ENCODE measurements at regions not wholly inside any gene's neighbourhood (a gene's known extent, or its start where the extent isn't known, plus 50 kb on each side); places are given as distances from the start of the nearest gene placed in this dataset.

DNA sequence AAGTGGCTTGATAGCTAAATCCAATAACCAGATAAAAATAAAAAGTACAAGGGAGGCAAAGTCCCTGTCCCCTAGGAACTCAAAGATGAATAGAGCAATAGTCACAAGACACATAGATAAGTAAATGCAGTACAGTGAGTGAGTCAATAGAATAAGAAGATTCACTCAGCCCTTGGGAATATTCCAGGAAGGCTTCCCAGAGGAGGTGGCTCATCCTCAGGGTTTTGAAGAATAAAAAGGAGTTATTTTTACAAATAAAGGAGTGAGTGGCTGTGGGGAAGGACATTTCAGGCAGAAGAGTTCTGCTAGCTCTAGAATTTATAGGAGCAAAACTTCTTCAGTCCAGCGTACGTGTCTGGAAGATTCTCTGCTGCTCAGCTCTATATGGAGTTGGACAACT is 177.4 kb upstream of the SDK2 start:
- peaks cover 7% of the 10 kb centered on the region for H3K27me3 ChIP-seq (ENCODE audit: insufficient read depth, low read length)
- no peaks in the 10 kb centered on the region for H3K9me3 ChIP-seq (ENCODE audit: low read length)
- H2AFZ ChIP-seq (ENCODE audit: low read depth, low read length), result no peak overlapping the region
- no peaks in the 10 kb centered on the region for H3K4me1 ChIP-seq (ENCODE audit: insufficient read depth, low read length)
- no peak overlapping the region for H3K4me3 ChIP-seq (ENCODE audit: low read length)
- no peaks in the 10 kb centered on the region for H3K36me3 ChIP-seq (ENCODE audit: insufficient read depth, low read length)

DNA sequence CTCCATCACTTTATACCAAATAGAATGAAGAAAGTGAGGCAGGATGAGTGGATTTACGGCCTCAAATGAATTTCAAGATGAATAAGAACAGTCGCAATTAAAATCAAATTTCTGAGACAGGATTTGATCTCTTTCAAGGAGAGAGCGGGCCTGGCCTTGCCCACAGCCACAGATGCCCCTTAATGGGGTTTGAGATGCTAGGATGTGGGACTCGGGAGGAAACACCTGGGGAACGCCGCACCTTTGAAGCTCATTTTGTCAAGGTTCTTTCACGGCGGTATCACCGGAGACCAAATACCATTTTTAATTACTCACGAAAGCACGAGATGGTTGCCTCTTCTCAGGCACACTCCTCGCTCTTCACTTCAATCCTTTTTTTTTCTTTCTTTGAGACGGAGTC is 178.1 kb upstream of the SDK2 start:
- Histone ChIP-seq H3K27me3 (ENCODE audit: insufficient read depth, low read length) (peaks cover 7% of the 10 kb centered on the region), H3K4me3 (ENCODE audit: low read length) (no peak overlapping the region), H3K36me3 (ENCODE audit: insufficient read depth, low read length) (no peaks in the 10 kb centered on the region), H3K4me1 (ENCODE audit: insufficient read depth, low read length) (peaks cover under 1% of the 10 kb centered on the region), H2AFZ (ENCODE audit: low read depth, low read length) (no peak overlapping the region), H3K9me3 (ENCODE audit: low read length) (no peaks in the 10 kb centered on the region)

DNA sequence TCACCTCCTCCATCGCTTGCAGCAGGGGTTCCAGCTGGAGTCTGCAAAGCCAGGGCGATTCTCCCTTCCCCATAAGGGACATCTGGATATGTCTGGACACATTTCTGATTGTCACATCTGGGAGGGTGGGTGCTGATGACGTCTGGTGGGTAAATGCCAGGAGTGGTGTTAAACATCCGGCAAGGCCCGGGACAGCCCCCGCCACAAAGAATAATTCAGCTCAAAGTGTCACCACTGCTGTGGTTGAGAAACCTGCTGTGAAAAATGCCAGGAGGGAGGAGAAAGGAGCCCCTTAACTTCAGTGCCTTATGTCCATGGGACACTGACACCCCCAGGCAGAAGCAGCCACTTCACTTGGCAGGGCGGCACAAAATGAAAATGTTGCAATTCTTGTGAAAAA is 179.4 kb upstream of the SDK2 start:
- Histone ChIP-seq H3K4me3 (ENCODE audit: low read length) (no peak overlapping the region), H3K4me1 (ENCODE audit: insufficient read depth, low read length) (peaks cover 9% of the 10 kb centered on the region), H3K27me3 (ENCODE audit: insufficient read depth, low read length) (peaks cover 7% of the 10 kb centered on the region), H3K36me3 (ENCODE audit: insufficient read depth, low read length) (no peaks in the 10 kb centered on the region), H3K9me3 (ENCODE audit: low read length) (no peaks in the 10 kb centered on the region), H2AFZ (ENCODE audit: low read depth, low read length) (no peak overlapping the region)

DNA sequence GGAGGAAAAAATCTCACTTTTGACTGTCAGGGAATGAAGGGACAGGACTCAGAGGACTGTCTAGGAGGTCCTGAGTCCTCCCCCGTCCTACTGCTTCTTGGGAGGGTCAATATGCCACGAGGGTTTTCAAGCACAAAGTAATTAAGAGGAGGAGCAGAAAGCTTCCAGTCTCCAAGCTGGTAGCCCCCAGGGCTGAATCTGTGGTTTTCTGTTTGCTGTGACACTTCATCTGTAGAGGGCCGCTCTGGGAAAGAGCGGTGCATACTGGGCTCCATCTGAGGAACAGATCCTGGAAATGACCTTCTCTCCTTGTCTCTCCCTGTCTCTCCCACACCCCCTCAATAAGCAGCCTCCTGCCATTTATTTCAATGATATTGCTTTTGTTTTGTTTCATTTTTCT is 180.1 kb upstream of the SDK2 start:
- Histone ChIP-seq H3K4me1 (ENCODE audit: insufficient read depth, low read length) (peaks cover 9% of the 10 kb centered on the region), H3K36me3 (ENCODE audit: insufficient read depth, low read length) (no peaks in the 10 kb centered on the region), H2AFZ (ENCODE audit: low read depth, low read length) (no peak overlapping the region), H3K27me3 (ENCODE audit: insufficient read depth, low read length) (peaks cover 7% of the 10 kb centered on the region), H3K4me3 (ENCODE audit: low read length) (no peak overlapping the region), H3K9me3 (ENCODE audit: low read length) (no peaks in the 10 kb centered on the region)

DNA sequence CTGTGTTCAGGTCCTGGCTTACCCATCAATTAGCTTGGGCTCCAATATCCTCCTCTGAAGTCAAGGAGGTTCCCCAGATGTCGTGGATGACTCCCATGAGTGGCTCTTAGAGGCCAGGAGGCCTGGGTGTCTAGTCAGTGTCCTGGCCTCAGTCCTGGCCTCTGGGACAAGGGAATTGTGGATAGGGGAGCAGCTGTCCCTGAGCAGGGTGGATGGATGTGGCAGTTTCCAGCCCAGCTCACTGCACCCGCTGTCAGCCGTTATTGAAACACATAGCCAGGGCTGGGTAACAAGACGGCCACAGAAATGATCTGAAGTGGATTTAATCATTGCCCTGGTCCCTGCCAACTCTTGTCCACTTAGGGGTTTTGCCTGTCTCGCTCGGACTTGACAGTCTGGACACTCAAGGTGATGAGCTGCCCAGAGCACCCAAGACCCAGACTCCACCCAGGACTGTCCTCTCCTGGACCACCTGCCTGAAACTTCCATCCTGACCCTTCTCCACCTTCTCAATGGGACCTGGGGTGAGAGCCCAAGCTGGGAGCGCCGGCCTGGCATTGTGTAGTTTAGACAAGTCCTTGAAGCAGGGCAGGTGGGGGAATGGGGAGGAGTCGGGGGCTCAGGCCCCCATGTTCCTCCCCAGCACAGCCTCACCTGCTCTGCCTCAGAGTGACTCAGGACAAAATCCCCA is 182.1 kb upstream of the SDK2 start:
- no peaks in the 10 kb centered on the region for H3K27me3 ChIP-seq (ENCODE audit: insufficient read depth, low read length)
- H3K4me3 ChIP-seq (ENCODE audit: low read length), result no peak overlapping the region
- no peaks in the 10 kb centered on the region for H3K36me3 ChIP-seq (ENCODE audit: insufficient read depth, low read length)
- no peak overlapping the region for H2AFZ ChIP-seq (ENCODE audit: low read depth, low read length)
- H3K4me1 ChIP-seq (ENCODE audit: insufficient read depth, low read length), result peaks cover 9% of the 10 kb centered on the region
- H3K9me3 ChIP-seq (ENCODE audit: low read length), result no peaks in the 10 kb centered on the region

DNA sequence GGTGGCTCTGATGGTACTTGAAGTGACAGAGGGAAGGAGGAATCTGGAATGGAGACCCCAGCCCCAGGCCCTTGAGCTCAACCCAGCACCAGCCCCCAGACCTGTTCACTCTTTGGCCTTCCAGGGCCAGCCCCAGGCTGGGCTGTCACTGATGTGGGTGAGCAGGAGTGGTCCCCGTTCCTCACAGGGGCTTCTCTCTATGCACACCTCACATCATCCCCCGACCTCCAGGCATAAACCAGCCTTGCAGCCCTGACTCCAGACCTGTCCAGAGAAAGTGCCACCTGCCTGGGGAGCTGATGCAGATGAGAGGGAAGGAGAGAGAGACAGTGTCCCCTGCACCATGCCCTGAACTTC is 182.6 kb upstream of the SDK2 start:
- Histone ChIP-seq H3K27me3 (ENCODE audit: insufficient read depth, low read length) (no peaks in the 10 kb centered on the region), H3K9me3 (ENCODE audit: low read length) (no peaks in the 10 kb centered on the region), H3K4me3 (ENCODE audit: low read length) (no peak overlapping the region), H2AFZ (ENCODE audit: low read depth, low read length) (no peak overlapping the region), H3K4me1 (ENCODE audit: insufficient read depth, low read length) (peaks cover 9% of the 10 kb centered on the region), H3K36me3 (ENCODE audit: insufficient read depth, low read length) (no peaks in the 10 kb centered on the region)

DNA sequence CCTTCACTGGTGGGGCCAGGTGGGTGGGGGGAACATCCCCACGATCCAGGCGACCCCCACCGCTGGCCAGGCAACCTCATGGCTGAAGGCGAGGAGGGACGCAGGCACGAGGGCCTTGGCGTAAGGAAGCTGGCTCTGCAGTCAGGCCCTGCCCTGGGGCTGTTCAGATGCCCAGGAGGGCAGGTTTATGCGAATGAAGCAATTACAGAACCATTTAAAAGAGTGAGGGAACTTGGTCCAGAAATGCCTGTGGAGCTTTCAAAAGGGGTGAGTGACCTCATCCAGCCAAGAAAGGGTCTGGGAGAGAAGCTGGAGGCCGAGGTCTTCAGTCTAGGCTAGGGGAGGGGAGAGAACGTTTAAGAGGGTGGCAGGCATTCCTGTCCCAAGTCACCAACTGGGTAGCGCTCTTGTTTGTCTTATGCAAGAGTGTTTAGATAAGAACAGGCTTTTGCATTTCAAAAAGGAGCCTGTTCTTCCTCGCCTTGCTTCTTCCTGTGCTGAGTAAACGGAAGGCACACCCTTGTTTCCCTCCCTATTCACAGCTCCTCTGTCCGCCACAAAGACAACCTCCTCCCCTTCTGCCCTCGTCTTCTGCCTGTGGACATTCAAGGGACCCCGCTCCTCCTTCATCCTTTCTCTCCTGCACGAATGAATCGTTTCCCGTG is 183.5 kb upstream of the SDK2 start:
- Histone ChIP-seq H3K4me3 (ENCODE audit: low read length) (no peak overlapping the region), H3K9me3 (ENCODE audit: low read length) (no peaks in the 10 kb centered on the region), H3K27me3 (ENCODE audit: insufficient read depth, low read length) (no peaks in the 10 kb centered on the region), H3K36me3 (ENCODE audit: insufficient read depth, low read length) (no peaks in the 10 kb centered on the region), H2AFZ (ENCODE audit: low read depth, low read length) (peak overlapping the region; percentile 3), H3K4me1 (ENCODE audit: insufficient read depth, low read length) (peaks cover 9% of the 10 kb centered on the region)

DNA sequence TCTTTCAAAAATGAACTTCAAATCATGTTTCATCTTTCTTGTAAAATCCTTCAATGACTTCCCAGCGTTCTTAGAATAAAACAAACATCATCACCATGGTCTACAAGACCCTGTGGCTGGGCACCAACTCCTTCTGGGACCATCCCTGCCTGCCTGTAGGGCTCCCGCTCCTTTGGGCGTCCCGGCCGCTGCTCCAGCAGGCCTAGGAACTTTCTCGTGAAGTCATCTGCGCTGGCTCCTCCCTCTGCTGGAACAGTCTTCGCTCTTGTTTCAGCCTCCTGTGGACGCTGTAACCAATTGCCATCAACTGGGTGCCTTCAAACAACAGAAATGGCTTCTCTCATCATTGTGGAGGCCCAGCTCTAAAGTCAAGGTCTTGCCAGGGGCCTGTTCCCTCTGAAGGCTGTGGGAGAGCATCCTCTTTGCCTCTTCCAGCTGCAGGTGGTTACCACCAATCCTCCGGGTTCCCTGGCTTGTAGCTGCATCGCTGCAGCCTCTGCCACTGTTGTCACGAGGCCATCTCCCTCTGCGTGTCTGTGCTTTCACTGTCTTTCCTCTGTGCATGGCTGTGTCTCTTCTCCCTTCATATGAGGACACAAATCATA is 185.5 kb upstream of the SDK2 start:
- H3K4me1 ChIP-seq (ENCODE audit: insufficient read depth, low read length), result peaks cover 9% of the 10 kb centered on the region

DNA sequence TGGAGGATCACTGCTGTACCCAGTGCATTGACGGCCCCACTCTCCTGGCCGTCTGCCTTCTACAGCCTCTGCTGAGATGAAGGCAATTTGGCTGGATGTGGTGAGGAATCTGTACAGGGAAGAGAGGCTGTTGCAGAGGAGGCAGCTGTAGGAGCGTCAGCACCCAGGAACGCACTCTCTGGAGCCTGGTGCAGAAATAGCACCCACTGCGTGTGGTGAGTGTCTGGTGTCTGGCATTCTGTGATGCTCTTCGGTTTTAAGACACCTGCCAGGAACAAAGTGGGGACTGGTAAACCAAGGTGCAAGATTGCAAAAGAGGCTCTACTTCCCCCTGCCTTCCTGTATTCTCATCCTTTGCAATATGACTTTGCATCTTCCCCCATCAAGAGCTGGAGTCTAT is 187.5 kb upstream of the SDK2 start:
- Histone ChIP-seq H3K27me3 (ENCODE audit: insufficient read depth, low read length) (no peaks in the 10 kb centered on the region), H2AFZ (ENCODE audit: low read depth, low read length) (no peak overlapping the region)

More for the DNA sequence above, 185.5 kb upstream of the SDK2 start:
- Histone ChIP-seq H3K9me3 (ENCODE audit: low read length) (no peaks in the 10 kb centered on the region), H3K4me3 (ENCODE audit: low read length) (no peak overlapping the region), H3K27me3 (ENCODE audit: insufficient read depth, low read length) (no peaks in the 10 kb centered on the region), H2AFZ (ENCODE audit: low read depth, low read length) (no peak overlapping the region), H3K36me3 (ENCODE audit: insufficient read depth, low read length) (no peaks in the 10 kb centered on the region)

DNA sequence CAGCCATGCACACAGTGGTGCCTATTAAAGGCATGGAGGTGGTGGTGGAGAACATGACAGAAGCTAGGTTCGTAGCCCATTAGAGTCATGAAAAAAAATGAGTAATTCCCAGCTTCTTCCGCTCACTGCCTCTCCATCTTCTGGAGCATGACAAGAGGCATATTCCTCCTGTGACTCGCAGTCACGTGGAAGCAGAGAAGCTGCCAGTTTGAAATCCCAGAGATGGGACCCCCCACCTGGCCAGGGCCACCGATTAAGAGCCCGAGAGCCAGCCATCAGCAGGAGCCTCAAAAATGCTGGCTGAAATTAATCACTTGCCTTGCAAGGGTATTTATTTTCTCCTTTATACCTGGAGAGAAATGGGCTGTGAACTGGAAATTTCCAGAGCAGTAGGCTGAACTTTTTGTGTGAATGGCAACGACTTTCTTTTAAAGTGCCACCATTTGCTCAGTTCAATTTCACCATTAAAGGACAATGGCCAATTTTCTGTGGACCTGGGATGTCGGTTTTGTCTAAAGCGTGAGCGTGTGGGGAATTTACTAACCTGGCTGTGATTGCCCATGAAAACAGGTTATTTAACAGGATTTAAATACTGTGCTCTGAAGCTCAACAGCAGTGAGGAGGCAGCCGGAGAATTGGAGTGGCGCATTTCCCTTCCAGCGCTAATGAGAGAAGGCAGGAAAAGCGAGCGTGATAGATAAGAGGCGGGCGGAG is 189.7 kb upstream of the SDK2 start:
- Histone ChIP-seq H2AFZ (ENCODE audit: low read depth, low read length) (no peak overlapping the region), H3K4me1 (ENCODE audit: insufficient read depth, low read length) (no peaks in the 10 kb centered on the region), H3K27me3 (ENCODE audit: insufficient read depth, low read length) (no peaks in the 10 kb centered on the region)

More for the DNA sequence above, 187.5 kb upstream of the SDK2 start:
- no peaks in the 10 kb centered on the region for H3K9me3 ChIP-seq (ENCODE audit: low read length)
- peaks cover 9% of the 10 kb centered on the region for H3K4me1 ChIP-seq (ENCODE audit: insufficient read depth, low read length)
- no peaks in the 10 kb centered on the region for H3K36me3 ChIP-seq (ENCODE audit: insufficient read depth, low read length)
- no peak overlapping the region for H3K4me3 ChIP-seq (ENCODE audit: low read length)

DNA sequence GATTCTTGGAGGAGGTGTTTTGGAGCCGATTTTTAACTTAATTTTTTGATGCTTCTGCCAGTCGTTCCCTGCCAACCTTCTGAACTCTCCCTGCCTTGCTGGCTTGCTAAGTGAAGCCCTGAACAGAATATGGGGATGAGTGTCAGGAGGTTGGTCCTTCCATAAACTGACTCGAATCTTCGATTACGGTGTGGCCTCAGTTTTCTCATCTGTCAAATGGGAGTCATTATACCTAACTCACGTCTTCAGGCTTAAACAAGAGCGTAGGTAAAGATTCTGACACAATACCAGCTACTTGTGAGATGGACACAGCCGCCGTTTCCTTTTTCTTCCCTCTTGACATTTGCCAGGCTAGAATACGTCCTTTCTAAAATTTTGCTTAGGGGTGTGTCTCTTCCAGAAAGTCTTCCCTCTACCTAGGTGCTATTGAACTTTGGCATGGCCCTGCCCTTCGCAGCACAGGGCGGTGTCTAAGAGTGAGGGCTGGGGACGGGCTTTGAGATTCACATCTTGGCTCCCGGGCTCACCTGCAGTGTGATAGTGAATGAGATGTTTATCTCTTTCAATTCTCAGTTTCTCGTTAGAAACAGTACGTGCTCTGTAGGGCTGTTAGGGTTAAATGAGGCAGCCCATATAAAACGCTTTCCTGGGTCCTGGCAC is 190.6 kb upstream of the SDK2 start:
- H3K36me3 ChIP-seq (ENCODE audit: insufficient read depth, low read length), result no peaks in the 10 kb centered on the region
- H3K9me3 ChIP-seq (ENCODE audit: low read length), result no peaks in the 10 kb centered on the region
- no peaks in the 10 kb centered on the region for H3K4me1 ChIP-seq (ENCODE audit: insufficient read depth, low read length)
- H3K27me3 ChIP-seq (ENCODE audit: insufficient read depth, low read length), result no peaks in the 10 kb centered on the region
- no peak overlapping the region for H3K4me3 ChIP-seq (ENCODE audit: low read length)
- H2AFZ ChIP-seq (ENCODE audit: low read depth, low read length), result no peak overlapping the region

More for the DNA sequence above, 189.7 kb upstream of the SDK2 start:
- Histone ChIP-seq H3K36me3 (ENCODE audit: insufficient read depth, low read length) (no peaks in the 10 kb centered on the region), H3K4me3 (ENCODE audit: low read length) (no peak overlapping the region), H3K9me3 (ENCODE audit: low read length) (no peaks in the 10 kb centered on the region)

DNA sequence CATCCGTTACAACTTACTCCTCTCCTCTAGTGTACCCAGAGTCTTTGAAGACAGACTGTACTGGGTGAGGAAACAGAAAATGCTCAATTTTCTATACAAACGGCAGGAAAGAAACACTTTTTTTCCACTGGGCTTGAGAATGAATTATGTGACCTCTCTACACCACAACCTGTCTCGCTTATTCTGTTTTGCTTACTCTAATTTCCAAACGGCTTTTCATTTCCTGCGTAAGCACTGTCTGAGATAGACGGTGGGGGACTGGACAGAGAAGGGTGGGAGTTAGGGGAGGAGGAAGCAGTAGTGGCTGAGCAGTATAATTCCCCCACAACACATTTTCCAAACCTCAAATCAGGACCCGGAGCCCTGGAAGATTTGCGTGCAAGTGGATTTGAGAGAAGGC is 191.4 kb upstream of the SDK2 start:
- Histone ChIP-seq H2AFZ (ENCODE audit: low read depth, low read length) (no peak overlapping the region), H3K36me3 (ENCODE audit: insufficient read depth, low read length) (no peaks in the 10 kb centered on the region), H3K4me3 (ENCODE audit: low read length) (no peak overlapping the region), H3K4me1 (ENCODE audit: insufficient read depth, low read length) (no peaks in the 10 kb centered on the region), H3K9me3 (ENCODE audit: low read length) (no peaks in the 10 kb centered on the region), H3K27me3 (ENCODE audit: insufficient read depth, low read length) (no peaks in the 10 kb centered on the region)

DNA sequence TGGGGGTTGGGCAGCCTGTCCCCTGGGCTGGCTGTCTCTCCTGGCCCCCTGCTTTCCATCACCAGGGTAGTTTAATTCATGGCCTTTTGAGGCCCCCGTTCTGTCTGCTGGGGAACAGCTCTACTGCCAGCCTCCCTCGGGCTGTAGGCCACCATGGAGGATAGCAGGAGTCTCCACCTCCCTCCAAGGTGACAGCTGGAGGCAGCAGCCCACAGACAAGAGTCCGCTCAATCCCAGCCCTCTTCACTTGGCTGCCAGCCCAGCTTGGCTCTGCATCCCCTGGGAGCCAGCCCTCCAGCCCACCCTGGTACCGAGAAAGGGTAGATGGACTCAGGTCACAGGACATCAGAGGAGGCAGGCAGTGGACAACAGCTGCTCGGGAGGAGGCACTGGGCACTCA is 194.6 kb upstream of the SDK2 start:
- no peaks in the 10 kb centered on the region for H3K9me3 ChIP-seq (ENCODE audit: low read length)
- H3K4me3 ChIP-seq (ENCODE audit: low read length), result no peak overlapping the region
- no peaks in the 10 kb centered on the region for H3K4me1 ChIP-seq (ENCODE audit: insufficient read depth, low read length)
- H3K36me3 ChIP-seq (ENCODE audit: insufficient read depth, low read length), result no peaks in the 10 kb centered on the region
- peaks cover 7% of the 10 kb centered on the region for H3K27me3 ChIP-seq (ENCODE audit: insufficient read depth, low read length)
- no peak overlapping the region for H2AFZ ChIP-seq (ENCODE audit: low read depth, low read length)
